OCI-LY7 (cell line): ENCODE measurements at regions not wholly inside any gene's neighbourhood (a gene's known extent, or its start where the extent isn't known, plus 50 kb on each side); places are given as distances from the start of the nearest gene placed in this dataset.
"Not testable (repeated sequence)": the region's sequence is repeated elsewhere in the genome, so short reads cannot be mapped to it uniquely, and the experiment has no call there.

Source experiments
- EZH2phosphoT487 ChIP-seq: fragments of 200-600 bp; sonication (generic); IDR thresholded peaks from 2 replicates; pipeline ENCODE4 v1.6.1; 2018; ENCODE audit warnings: low read depth, borderline replicate concordance, mild to moderate bottlenecking, mixed run types, antibody characterized with exemption, low read length, moderate library complexity, mixed read lengths
- TF ChIP-seq, protein P1 (sequence below): fragments of 200-600 bp; sonication (generic); conservative IDR thresholded peaks from 2 replicates; pipeline ENCODE4 v1.5.1; 2014; ENCODE audit warnings: mild to moderate bottlenecking, antibody characterized with exemption, low read length, moderate library complexity, mixed read lengths

DNA sequence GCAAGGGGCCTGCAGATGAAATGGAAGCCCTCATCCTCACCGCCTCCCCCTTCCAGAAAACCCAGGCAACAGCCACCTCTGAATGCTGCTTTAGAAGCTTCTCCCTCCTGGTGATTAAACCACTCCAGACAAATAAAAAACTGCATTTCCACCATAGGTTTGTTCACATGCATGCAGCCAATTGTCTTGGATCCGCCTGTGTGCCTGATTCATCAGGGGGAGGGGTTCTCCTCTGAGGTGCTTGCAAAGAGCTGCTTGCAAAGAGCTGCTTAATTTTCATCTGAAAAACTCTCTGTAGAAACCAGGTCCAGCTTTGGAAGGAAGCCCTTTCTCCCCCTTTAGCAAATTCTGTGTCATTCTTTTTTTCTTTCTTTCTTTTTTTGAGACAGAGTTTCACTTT lies 100.6 kb downstream of the DEFB131A start:
- TF ChIP-seq, protein P1, sequence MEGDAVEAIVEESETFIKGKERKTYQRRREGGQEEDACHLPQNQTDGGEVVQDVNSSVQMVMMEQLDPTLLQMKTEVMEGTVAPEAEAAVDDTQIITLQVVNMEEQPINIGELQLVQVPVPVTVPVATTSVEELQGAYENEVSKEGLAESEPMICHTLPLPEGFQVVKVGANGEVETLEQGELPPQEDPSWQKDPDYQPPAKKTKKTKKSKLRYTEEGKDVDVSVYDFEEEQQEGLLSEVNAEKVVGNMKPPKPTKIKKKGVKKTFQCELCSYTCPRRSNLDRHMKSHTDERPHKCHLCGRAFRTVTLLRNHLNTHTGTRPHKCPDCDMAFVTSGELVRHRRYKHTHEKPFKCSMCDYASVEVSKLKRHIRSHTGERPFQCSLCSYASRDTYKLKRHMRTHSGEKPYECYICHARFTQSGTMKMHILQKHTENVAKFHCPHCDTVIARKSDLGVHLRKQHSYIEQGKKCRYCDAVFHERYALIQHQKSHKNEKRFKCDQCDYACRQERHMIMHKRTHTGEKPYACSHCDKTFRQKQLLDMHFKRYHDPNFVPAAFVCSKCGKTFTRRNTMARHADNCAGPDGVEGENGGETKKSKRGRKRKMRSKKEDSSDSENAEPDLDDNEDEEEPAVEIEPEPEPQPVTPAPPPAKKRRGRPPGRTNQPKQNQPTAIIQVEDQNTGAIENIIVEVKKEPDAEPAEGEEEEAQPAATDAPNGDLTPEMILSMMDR: not testable (repeated sequence)
- not testable (repeated sequence) for TF ChIP-seq EZH2phosphoT487
